NB4 (cell line): ENCODE measurements at regions not wholly inside any gene's neighbourhood (a gene's known extent, or its start where the extent isn't known, plus 50 kb on each side); places are given as distances from the start of the nearest gene placed in this dataset.
"Not testable (repeated sequence)": the region's sequence is repeated elsewhere in the genome, so short reads cannot be mapped to it uniquely, and the experiment has no call there.

ENCODE experiments used
- DNase-seq: peaks from one replicate; pipeline ENCODE4 v3.0.0; 2010; ENCODE audit warnings: low read depth
- H3K4me3 ChIP-seq: one replicate; pipeline ENCODE4 v1.5.1; 2011; ENCODE audit warnings: mild to moderate bottlenecking, low read depth, low read length, moderate library complexity
- CTCF ChIP-seq: IDR thresholded peaks from one replicate; pipeline ENCODE4 v1.5.1; 2012; ENCODE audit warnings: low read depth, low read length
- MAX ChIP-seq: IDR thresholded peaks from 2 replicates; pipeline ENCODE4 v1.6.1; 2011; ENCODE audit warnings: low read depth, low read length
- MYC ChIP-seq: IDR thresholded peaks from 2 replicates; pipeline ENCODE4 v1.6.1; 2011; ENCODE audit warnings: low read depth, low read length
- POLR2A ChIP-seq: IDR thresholded peaks from 2 replicates; pipeline ENCODE4 v1.6.1; 2011; ENCODE audit warnings: mild to moderate bottlenecking; ENCODE audit not compliant: insufficient read length; ENCODE audit errors: extremely low read depth

GRCh38 chr11:39345834-39346442, 2113.5 kb downstream of the LRRC4C start:
- DNase-seq, result no peak
- TF ChIP-seq MAX, result no peak
- H3K4me3 ChIP-seq, result no peak overlapping the region

- no peak overlapping the region for H3K4me3 ChIP-seq
- TF ChIP-seq POLR2A (no peak), MYC (no peak), MAX (no peak), CTCF (no peak)
- no peak for DNase-seq
Measured at GRCh38 chr11:39341461-39341860, 2118.0 kb downstream of the LRRC4C start.

GRCh38 chr11:39333006-39333405, 2126.4 kb downstream of the LRRC4C start:
- not testable (repeated sequence) for H3K4me3 ChIP-seq, DNase-seq

GRCh38 chr11:39327302-39327701, 2132.2 kb downstream of the LRRC4C start:
- no peak for DNase-seq
- H3K4me3 ChIP-seq, result no peak overlapping the region
- no peak for TF ChIP-seq MYC

GRCh38 chr11:39311888-39312287, 2147.6 kb downstream of the LRRC4C start:
- not testable (repeated sequence) for H3K4me3 ChIP-seq, DNase-seq

- H3K4me3 ChIP-seq, result no peak overlapping the region
- DNase-seq, result no peak
- TF ChIP-seq POLR2A (no peak), CTCF (no peak), MAX (no peak), MYC (no peak)
Measured at GRCh38 chr11:39304586-39304985, 2154.9 kb downstream of the LRRC4C start.

GRCh38 chr11:39294648-39295047, 2164.8 kb downstream of the LRRC4C start:
- DNase-seq, result no peak
- no peak overlapping the region for H3K4me3 ChIP-seq
- TF ChIP-seq CTCF (no peak), MAX (no peak), MYC (no peak), POLR2A (no peak)

- TF ChIP-seq MYC, result no peak
- no peak for TF ChIP-seq POLR2A
- no peak for TF ChIP-seq CTCF
- no peak for TF ChIP-seq MAX
- no peak for DNase-seq
- no peak overlapping the region for H3K4me3 ChIP-seq
Measured at GRCh38 chr11:39288011-39288410, 2171.4 kb downstream of the LRRC4C start.
